HCT116 (cell line): ENCODE measurements at regions not wholly inside any gene's neighbourhood (a gene's known extent, or its start where the extent isn't known, plus 50 kb on each side); places are given as distances from the start of the nearest gene placed in this dataset.

Experiments
- CBX3 ChIP-seq: IDR thresholded peaks from 2 replicates; pipeline ENCODE4 v1.6.1; 2012; ENCODE audit warnings: low read depth
- EZH2 ChIP-seq: fragments of 200-600 bp; sonication (generic); IDR thresholded peaks from 2 replicates; pipeline ENCODE4 v1.6.1; 2017; ENCODE audit warnings: antibody characterized with exemption, mixed run types
- FOSL1 ChIP-seq: IDR thresholded peaks from 2 replicates; pipeline ENCODE4 v1.6.1; 2012; ENCODE audit warnings: low read depth
- SP1 ChIP-seq: IDR thresholded peaks from 2 replicates; pipeline ENCODE4 v1.6.1; 2012; ENCODE audit warnings: low read depth
- TCF7L2 ChIP-seq: IDR thresholded peaks from 2 replicates; pipeline ENCODE4 v1.7.0; 2011; ENCODE audit warnings: borderline replicate concordance, inconsistent platforms; ENCODE audit not compliant: insufficient read depth, insufficient read length; ENCODE audit errors: extremely low read depth
- TF ChIP-seq, protein P1 (sequence below): IDR thresholded peaks from 2 replicates; pipeline ENCODE4 v1.6.1; 2012; ENCODE audit warnings: low read depth
- TF ChIP-seq, protein P2 (sequence below), 3 experiments: fragments of 200-600 bp in 1 of 3; sonication (generic) in 1 of 3; IDR thresholded peaks in 2 of 3; conservative IDR thresholded peaks in 1 of 3; 2 replicates each; pipeline ENCODE4 v1.5.1; 2012 to 2017; ENCODE audit warnings: low read depth in 2 of 3, low read length in 2 of 3, antibody characterized with exemption in 1 of 3, borderline replicate concordance in 1 of 3, control low read depth in 1 of 3, mild to moderate bottlenecking in 1 of 3, mixed read lengths in 1 of 3, mixed run types in 1 of 3, moderate library complexity in 1 of 3; ENCODE audit not compliant: insufficient read depth in 1 of 3
- TF ChIP-seq, protein P3 (sequence below): IDR thresholded peaks from 2 replicates; pipeline ENCODE4 v1.6.1; 2011; ENCODE audit warnings: mild to moderate bottlenecking, low read length, moderate library complexity; ENCODE audit not compliant: insufficient replicate concordance; ENCODE audit errors: extremely low read depth

DNA sequence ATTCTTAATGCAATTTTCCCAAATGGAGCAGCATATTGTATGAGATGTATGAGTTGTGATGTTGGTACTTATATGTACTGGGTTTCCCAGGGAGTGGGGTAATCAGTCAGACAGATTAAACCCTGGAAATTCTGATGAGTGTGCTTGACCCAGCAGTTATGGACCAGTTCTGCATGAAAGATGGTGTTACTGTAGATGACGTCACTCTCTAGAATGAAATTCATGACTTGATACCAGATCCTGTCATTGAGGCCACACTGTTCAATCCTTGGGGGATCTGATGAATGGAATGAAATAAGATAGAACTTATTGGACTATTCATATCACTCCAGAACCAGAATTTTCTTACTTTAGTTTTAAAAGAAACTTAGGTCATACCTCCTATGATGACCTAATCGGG, 534.3 kb downstream of the PLXDC2 start (continued):
- TF ChIP-seq, protein P1, sequence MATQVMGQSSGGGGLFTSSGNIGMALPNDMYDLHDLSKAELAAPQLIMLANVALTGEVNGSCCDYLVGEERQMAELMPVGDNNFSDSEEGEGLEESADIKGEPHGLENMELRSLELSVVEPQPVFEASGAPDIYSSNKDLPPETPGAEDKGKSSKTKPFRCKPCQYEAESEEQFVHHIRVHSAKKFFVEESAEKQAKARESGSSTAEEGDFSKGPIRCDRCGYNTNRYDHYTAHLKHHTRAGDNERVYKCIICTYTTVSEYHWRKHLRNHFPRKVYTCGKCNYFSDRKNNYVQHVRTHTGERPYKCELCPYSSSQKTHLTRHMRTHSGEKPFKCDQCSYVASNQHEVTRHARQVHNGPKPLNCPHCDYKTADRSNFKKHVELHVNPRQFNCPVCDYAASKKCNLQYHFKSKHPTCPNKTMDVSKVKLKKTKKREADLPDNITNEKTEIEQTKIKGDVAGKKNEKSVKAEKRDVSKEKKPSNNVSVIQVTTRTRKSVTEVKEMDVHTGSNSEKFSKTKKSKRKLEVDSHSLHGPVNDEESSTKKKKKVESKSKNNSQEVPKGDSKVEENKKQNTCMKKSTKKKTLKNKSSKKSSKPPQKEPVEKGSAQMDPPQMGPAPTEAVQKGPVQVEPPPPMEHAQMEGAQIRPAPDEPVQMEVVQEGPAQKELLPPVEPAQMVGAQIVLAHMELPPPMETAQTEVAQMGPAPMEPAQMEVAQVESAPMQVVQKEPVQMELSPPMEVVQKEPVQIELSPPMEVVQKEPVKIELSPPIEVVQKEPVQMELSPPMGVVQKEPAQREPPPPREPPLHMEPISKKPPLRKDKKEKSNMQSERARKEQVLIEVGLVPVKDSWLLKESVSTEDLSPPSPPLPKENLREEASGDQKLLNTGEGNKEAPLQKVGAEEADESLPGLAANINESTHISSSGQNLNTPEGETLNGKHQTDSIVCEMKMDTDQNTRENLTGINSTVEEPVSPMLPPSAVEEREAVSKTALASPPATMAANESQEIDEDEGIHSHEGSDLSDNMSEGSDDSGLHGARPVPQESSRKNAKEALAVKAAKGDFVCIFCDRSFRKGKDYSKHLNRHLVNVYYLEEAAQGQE: no peak
- TF ChIP-seq EZH2: no peak
- TF ChIP-seq, protein P2, sequence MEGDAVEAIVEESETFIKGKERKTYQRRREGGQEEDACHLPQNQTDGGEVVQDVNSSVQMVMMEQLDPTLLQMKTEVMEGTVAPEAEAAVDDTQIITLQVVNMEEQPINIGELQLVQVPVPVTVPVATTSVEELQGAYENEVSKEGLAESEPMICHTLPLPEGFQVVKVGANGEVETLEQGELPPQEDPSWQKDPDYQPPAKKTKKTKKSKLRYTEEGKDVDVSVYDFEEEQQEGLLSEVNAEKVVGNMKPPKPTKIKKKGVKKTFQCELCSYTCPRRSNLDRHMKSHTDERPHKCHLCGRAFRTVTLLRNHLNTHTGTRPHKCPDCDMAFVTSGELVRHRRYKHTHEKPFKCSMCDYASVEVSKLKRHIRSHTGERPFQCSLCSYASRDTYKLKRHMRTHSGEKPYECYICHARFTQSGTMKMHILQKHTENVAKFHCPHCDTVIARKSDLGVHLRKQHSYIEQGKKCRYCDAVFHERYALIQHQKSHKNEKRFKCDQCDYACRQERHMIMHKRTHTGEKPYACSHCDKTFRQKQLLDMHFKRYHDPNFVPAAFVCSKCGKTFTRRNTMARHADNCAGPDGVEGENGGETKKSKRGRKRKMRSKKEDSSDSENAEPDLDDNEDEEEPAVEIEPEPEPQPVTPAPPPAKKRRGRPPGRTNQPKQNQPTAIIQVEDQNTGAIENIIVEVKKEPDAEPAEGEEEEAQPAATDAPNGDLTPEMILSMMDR (IDR thresholded peaks at IDR 0.05 in 2 of 3, conservative IDR thresholded peaks at IDR 0.05 in 1 of 3; ENCODE audit: borderline replicate concordance in 1 of 3, insufficient read depth in 1 of 3, low read depth in 2 of 3, low read length in 2 of 3): no peak
- no peak for TF ChIP-seq SP1
- no peak for TF ChIP-seq CBX3
- no peak for TF ChIP-seq FOSL1
- TF ChIP-seq TCF7L2: no peak
- TF ChIP-seq, protein P3, sequence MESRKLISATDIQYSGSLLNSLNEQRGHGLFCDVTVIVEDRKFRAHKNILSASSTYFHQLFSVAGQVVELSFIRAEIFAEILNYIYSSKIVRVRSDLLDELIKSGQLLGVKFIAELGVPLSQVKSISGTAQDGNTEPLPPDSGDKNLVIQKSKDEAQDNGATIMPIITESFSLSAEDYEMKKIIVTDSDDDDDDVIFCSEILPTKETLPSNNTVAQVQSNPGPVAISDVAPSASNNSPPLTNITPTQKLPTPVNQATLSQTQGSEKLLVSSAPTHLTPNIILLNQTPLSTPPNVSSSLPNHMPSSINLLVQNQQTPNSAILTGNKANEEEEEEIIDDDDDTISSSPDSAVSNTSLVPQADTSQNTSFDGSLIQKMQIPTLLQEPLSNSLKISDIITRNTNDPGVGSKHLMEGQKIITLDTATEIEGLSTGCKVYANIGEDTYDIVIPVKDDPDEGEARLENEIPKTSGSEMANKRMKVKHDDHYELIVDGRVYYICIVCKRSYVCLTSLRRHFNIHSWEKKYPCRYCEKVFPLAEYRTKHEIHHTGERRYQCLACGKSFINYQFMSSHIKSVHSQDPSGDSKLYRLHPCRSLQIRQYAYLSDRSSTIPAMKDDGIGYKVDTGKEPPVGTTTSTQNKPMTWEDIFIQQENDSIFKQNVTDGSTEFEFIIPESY: no peak
